ENCODE measurements at regions not wholly inside any gene's neighbourhood (a gene's known extent, or its start where the extent isn't known, plus 50 kb on each side); places are given as distances from the start of the nearest gene placed in this dataset.

DNA sequence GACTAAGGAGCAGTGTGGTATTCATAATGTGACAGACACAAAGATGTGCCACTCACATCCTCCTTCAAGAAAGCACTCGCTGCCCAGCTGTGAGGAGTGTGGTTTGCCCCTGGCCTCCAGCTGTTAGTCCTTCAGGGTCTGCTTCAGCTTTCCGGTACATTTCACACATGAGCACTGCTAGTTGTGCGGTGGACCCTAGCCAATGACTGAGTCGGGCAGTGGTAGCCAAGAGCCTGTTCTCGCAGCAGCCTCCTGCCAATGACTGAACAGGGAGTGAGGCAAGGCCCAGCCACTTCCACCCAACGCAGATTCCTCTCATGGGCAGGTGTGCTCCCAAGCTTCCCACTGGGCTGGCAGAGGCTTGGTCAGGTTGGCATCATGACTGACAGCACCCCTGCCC is 254.3 kb downstream of the RBM43 start:
- no peak for ATAC-seq (ENCODE audit: low FRiP score)

DNA sequence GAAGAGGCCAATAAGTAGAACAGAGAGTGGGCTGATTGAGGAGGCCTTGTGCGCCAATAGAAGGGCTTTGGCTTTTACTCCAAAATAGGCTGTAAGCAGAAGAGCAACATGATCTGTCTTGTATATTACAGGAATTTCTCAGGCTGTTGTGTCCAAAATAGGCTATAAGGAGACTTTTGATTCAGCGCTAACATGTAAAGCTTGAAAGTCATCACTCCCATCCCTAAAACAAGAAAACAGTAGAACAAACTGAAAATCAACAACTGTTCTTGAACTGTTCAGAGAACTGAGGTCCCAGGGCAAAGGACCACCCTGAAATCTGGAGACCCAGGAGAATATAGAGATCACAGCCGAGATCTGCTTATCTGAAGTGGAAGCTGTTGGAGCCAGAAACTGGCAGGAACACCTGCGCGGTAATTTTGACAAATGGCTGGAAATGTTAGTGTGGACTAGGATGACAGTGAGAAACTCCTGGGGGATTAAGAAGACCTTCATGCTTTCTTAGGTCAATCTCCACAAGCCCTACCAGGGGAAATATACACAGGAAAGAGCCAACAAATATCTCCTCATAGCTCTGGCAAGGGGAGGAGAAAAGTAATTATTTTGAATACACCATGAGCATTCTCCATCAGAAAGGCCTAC is 258.6 kb downstream of the RBM43 start:
- no peak for DNase-seq (ENCODE audit: low spot score)
- no peak for ATAC-seq (ENCODE audit: low FRiP score)
- TF ChIP-seq, protein P1, sequence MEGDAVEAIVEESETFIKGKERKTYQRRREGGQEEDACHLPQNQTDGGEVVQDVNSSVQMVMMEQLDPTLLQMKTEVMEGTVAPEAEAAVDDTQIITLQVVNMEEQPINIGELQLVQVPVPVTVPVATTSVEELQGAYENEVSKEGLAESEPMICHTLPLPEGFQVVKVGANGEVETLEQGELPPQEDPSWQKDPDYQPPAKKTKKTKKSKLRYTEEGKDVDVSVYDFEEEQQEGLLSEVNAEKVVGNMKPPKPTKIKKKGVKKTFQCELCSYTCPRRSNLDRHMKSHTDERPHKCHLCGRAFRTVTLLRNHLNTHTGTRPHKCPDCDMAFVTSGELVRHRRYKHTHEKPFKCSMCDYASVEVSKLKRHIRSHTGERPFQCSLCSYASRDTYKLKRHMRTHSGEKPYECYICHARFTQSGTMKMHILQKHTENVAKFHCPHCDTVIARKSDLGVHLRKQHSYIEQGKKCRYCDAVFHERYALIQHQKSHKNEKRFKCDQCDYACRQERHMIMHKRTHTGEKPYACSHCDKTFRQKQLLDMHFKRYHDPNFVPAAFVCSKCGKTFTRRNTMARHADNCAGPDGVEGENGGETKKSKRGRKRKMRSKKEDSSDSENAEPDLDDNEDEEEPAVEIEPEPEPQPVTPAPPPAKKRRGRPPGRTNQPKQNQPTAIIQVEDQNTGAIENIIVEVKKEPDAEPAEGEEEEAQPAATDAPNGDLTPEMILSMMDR (IDR thresholded peaks at IDR 0.05) = no peak

More for the DNA sequence above, 254.3 kb downstream of the RBM43 start:
- TF ChIP-seq, protein P1 (IDR thresholded peaks at IDR 0.05) = no peak
- DNase-seq (ENCODE audit: low spot score) = no peak

- ATAC-seq (ENCODE audit: low FRiP score) = no peak
These were observed 263.8 kb downstream of the RBM43 start for GRCh38 chr2:150997702-150998440.

GRCh38 chr2:150997066-150997465 is 264.6 kb downstream of the RBM43 start:
- ATAC-seq (ENCODE audit: low FRiP score) = no peak
- DNase-seq (ENCODE audit: low spot score) = no peak
- TF ChIP-seq, protein P1 (IDR thresholded peaks at IDR 0.05) = no peak

More at GRCh38 chr2:150997702-150998440, 263.8 kb downstream of the RBM43 start:
- TF ChIP-seq, protein P1 (IDR thresholded peaks at IDR 0.05) = no peak
- no peak for DNase-seq (ENCODE audit: low spot score)

DNA sequence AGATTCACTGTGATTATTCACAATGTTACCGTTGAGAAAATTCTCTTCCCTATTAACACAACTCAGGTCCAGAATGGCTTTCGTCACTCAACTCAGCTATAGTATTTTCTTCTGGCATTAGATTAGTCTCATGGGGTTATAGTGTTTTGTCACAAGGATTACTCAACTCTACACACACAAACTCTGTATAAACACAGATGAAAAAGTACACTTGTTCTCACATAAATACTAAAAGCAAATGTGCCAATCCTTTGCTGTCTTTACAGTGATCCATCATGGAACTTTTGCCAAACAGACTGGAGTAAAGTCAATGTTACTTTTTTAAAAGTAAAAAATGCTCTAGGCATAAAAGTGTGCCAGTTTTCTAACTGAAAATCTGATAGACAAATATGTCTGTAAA is 267.6 kb downstream of the RBM43 start:
- TF ChIP-seq, protein P1 (IDR thresholded peaks at IDR 0.05) = no peak
- ATAC-seq (ENCODE audit: low FRiP score) = no peak
- no peak for DNase-seq (ENCODE audit: low spot score)

- DNase-seq (ENCODE audit: low spot score) = no peak
- TF ChIP-seq, protein P1 (IDR thresholded peaks at IDR 0.05) = no peak
These were observed 271.7 kb downstream of the RBM43 start for GRCh38 chr2:150989969-150990368.

DNA sequence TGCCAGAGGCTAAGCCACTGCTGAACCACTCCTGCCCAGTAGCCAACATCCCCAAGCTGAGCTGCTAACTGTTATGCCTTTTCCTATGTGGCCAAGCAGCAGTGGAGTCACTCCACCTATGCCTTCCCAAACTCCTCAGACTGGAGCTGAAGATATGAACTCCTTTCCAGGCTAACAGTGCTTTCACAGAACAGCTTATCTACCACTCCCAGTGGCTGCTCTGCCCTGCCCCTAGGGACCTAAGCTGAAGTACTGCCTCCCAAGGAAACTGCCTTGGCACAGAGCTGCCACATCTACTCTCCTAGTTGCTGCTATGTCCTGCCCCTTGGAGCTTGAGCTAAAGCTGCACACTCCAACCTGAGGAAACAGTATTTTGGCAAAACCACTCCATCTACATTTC is 275.9 kb downstream of the RBM43 start:
- no peak for DNase-seq (ENCODE audit: low spot score)
- ATAC-seq (ENCODE audit: low FRiP score) = no peak
- TF ChIP-seq, protein P1 (IDR thresholded peaks at IDR 0.05) = no peak

More at GRCh38 chr2:150989969-150990368, 271.7 kb downstream of the RBM43 start:
- no peak for ATAC-seq (ENCODE audit: low FRiP score)

Measured in omental fat pad (tissue), 3 donors.